ENCODE measurements at regions not wholly inside any gene's neighbourhood (a gene's known extent, or its start where the extent isn't known, plus 50 kb on each side); places are given as distances from the start of the nearest gene placed in this dataset.
"Not testable (repeated sequence)": the region's sequence is repeated elsewhere in the genome, so short reads cannot be mapped to it uniquely, and the experiment has no call there.

DNA sequence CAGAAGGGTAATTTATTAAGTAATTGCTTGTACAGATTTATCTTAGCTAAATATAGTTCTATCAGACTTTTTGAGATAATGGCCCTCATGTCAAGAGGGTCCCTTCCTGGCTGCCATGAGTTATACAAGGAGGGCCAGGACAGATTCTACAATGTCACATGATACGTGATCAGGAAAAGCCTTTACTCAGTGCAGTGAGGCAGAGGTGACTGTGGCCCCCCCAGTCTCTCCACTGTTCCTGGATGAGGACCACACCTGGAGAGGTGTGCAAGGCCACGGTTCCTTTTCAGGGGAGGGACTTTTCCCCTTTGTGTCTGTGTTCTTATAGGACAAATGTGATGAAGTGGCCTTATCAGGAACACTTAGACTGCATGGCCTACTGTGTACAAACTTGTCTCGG lies 54.3 kb upstream of the LRCH1 start:
- in situ Hi-C loops (cut with MboI; ENCODE audit: low sequenced_read_pairs) = no loop called here

DNA sequence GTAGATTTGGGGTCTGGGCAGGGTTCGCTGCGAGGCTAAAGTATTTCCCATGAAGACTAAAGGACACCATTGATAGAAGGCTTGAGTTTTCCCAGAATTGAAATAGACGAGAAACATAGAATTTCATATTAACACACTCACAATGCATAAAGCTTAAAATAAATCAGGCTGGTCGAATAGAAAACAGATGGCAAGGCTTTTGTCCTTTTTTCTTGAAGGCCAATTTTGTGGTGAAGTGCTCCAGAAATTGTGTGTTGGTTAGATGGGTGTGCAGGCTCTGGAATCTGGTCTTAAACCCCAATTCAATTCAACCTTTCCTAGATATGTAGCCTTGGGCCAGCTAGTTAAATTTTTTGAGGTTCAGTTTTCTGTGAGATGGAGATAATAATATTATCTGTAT lies 56.9 kb upstream of the LRCH1 start:
- in situ Hi-C loops (cut with MboI; ENCODE audit: low sequenced_read_pairs) = no loop called here

- in situ Hi-C loops (cut with MboI; ENCODE audit: low sequenced_read_pairs) = no loop called here
Measured at GRCh38 chr13:46495651-46496050, 57.3 kb upstream of the LRCH1 start.

- in situ Hi-C loops (cut with MboI; ENCODE audit: low sequenced_read_pairs) = no loop called here
Measured at GRCh38 chr13:46495066-46495465, 57.9 kb upstream of the LRCH1 start.

DNA sequence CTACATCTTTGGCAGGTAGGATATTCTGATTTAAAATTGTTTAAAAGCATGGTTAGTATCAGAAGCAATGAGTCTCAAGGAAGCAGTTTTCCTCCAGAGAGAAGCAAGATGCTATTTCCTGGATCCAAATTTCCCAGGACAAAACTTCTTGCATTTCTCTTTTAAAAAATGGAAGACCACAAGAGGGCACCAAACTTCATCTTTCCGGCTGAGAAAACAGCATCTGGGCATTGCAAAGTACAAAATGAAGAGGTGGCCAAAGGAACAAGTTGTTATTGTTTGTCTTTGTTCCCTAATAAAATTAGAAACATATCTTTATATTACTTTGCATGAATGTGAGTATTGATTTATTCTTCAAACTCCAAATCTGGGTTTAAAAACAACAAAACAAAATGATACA lies 60.0 kb upstream of the LRCH1 start:
- in situ Hi-C loops (cut with MboI; ENCODE audit: low sequenced_read_pairs) = loop anchor here (5.0 kb wide), 1 partner anchor 229 kb away; no protein-coding TSS in a partner anchor

DNA sequence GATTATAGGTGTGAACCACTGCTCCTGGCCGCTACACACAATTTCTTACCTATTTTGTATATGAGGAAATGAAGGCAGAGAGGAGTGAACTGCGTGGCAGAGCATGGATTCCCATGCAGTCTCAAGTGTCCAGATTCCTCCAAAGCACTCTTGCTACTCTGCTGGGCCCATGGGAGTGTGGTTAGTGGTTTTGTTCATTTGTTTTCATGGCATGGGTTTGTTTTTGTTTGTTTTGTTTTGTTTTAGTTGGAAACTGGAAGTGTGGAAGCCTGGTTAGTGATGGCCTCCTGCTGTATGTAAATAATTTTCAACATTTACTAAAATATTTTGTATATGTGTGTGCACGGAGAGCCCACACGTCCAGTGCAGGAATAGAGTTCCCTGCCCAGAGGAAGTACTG lies 61.3 kb upstream of the LRCH1 start:
- in situ Hi-C loops (cut with MboI; ENCODE audit: low sequenced_read_pairs) = loop anchor here (5.0 kb wide), 1 partner anchor 231 kb away; no protein-coding TSS in a partner anchor

- in situ Hi-C loops (cut with MboI; ENCODE audit: low sequenced_read_pairs) = loop anchor here (5.0 kb wide), 1 partner anchor 232 kb away; no protein-coding TSS in a partner anchor
Measured at GRCh38 chr13:46490713-46491112, 62.3 kb upstream of the LRCH1 start.

GRCh38 chr13:46490129-46490528 lies 62.8 kb upstream of the LRCH1 start:
- in situ Hi-C loops (cut with MboI; ENCODE audit: low sequenced_read_pairs) = loop anchor here (5.0 kb wide), 1 partner anchor 232 kb away; no protein-coding TSS in a partner anchor

GRCh38 chr13:46489586-46490023 lies 63.4 kb upstream of the LRCH1 start:
- in situ Hi-C loops (cut with MboI; ENCODE audit: low sequenced_read_pairs) = loop anchor here (5.0 kb wide), 1 partner anchor 233 kb away; no protein-coding TSS in a partner anchor

GRCh38 chr13:46487748-46488147 lies 65.2 kb upstream of the LRCH1 start:
- in situ Hi-C loops (cut with MboI; ENCODE audit: low sequenced_read_pairs) = no loop called here

GRCh38 chr13:46486270-46486669 lies 66.7 kb upstream of the LRCH1 start:
- in situ Hi-C loops (cut with MboI; ENCODE audit: low sequenced_read_pairs) = no loop called here

DNA sequence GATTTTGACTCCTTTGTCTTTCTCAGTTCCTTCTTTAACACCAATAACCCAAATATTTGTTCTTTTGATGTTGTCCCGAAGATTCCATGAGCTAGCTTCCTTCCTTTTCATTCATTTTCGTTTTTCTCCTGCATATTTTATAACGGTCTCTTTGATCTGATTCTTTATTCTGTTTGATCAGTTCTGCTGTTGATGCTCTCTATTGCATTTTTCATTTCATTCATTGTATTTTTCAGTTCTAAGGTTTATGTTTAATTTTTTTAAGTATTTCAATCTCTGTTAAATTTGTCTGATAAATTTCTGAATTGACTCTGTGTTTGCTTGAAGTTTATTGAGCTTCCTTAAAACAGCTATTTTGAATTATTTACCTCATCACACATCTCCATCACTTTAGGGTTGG lies 68.4 kb upstream of the LRCH1 start:
- in situ Hi-C loops (cut with MboI; ENCODE audit: low sequenced_read_pairs) = no loop called here

GRCh38 chr13:46481166-46481565 lies 71.8 kb upstream of the LRCH1 start:
- in situ Hi-C loops (cut with MboI; ENCODE audit: low sequenced_read_pairs) = no loop called here

GRCh38 chr13:46480131-46480530 lies 72.8 kb upstream of the LRCH1 start:
- in situ Hi-C loops (cut with MboI; ENCODE audit: low sequenced_read_pairs) = no loop called here

- in situ Hi-C loops (cut with MboI; ENCODE audit: low sequenced_read_pairs) = no loop called here
Measured at GRCh38 chr13:46479691-46480090, 73.3 kb upstream of the LRCH1 start.

DNA sequence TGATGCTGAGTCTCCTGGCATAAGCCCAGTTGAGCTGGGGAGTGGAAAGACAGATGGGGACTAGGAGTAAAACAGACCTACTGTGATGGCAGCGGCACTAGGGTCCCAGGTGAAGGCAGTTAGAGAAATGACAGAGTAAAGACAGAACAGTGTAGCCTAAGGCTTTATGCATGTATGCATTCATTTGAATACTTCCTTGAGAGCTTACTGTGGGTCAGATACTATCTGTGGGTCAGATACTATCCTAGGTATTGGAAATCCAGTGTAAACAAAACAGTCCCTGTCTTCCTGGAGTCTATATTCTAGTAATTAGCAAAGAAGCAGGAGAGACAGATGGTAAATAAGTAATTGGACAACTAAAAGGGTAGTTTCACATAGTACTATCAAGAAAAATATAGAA lies 73.7 kb upstream of the LRCH1 start:
- in situ Hi-C loops (cut with MboI; ENCODE audit: low sequenced_read_pairs) = no loop called here

GRCh38 chr13:46478651-46479050 lies 74.3 kb upstream of the LRCH1 start:
- in situ Hi-C loops (cut with MboI; ENCODE audit: low sequenced_read_pairs) = no loop called here

DNA sequence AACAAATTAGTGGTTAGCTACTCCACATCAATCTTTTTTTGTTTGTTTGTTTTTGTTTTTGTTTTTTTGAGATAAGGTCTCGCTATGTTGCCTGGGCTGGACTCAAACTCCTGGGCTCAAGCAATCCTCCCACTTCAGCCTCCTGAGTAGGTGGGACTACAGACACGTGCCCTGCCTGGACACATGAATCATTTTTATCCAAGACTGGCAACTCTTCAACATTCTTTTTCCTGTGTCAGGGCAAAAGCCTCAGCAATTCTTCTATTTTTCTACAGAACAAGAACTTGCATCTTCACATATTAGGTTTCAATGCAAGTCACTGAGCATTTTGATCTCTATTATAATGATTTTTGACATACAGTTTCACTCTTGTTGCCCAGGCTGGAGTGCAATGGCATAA lies 76.8 kb upstream of the LRCH1 start:
- in situ Hi-C loops (cut with MboI; ENCODE audit: low sequenced_read_pairs) = no loop called here

- in situ Hi-C loops (cut with MboI; ENCODE audit: low sequenced_read_pairs) = no loop called here
Measured at GRCh38 chr13:46475541-46475991, 77.4 kb upstream of the LRCH1 start.

DNA sequence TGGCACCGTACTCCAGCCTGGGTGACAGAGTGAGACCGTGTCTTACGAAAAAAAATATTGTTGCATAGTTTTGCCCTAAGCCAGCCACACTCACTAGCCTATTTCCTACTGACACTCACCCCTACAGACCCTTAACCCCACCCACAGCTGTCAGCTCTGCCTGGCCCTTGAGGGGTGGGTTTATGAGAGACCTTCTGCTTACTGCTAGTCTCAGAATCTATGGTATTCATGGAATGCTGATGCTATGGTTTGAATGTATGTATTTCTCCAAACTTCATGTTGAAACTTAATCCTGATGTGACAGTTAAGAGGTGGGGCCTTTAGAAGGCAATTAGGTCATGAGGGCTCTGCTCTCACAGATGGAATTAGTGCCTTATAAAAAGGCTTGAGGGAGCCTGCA lies 79.2 kb upstream of the LRCH1 start:
- in situ Hi-C loops (cut with MboI; ENCODE audit: low sequenced_read_pairs) = no loop called here

GRCh38 chr13:46472384-46472783 lies 80.6 kb upstream of the LRCH1 start:
- in situ Hi-C loops (cut with MboI; ENCODE audit: low sequenced_read_pairs) = no loop called here

DNA sequence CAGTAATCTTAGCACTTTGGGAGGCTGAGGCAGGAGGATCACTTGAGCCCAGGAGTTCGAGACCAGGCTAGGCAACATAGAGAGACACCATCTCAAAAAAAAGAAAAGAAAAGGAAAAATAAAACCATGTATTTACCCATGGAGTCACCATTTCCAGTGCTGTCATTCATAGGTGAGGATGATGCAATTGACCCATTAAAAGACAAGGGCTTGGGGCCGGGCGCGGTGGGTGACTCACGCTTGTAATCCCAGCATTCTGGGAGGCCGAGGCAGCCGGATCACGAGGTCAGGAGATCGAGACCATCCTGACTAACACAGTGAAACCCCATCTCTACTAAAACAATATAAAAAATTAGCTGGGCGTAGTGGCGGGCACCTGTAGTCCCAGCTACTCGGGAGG lies 82.6 kb upstream of the RUBCNL start:
- in situ Hi-C loops (cut with MboI; ENCODE audit: low sequenced_read_pairs) = not testable (repeated sequence)
